ENCODE measurements at regions not wholly inside any gene's neighbourhood (a gene's known extent, or its start where the extent isn't known, plus 50 kb on each side); places are given as distances from the start of the nearest gene placed in this dataset.

DNA sequence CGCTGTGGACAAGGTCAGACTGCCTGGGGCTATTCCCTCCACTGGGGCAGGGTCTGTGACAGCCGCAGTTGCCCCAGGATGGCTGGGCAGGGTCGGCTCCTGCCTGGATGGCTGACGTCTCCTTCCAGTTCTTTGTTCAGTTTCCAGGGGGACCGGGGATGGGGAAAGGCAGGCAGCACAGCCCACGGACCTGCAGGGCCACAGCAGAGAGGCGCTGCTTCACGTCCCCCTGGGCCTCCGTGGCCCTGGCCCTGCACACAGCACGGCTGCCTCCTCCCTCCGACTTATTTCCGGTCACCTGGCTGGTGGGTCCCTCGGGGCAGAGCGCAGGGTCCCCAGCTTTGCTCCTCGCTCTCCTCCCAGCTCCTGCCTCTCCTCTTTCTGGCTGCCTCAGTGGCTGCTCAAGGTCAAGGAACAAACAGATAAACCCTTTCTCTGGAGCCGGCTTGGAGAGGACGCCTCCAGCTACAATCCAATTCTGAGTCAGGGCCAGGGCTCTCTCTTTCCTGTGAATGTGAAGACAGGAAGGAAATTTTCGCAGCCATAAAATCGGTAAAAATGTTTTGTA lies 169.7 kb downstream of the C9orf50 start:
- CTCF ChIA-PET = no interaction called here
- no peaks in the 10 kb centered on the region for H3K9me2 ChIP-seq (replicated peaks; ENCODE audit: low read length)
- no peak overlapping the region for H3K4me3 ChIP-seq (ENCODE audit: low read length)
- no peaks in the 10 kb centered on the region for H3F3A ChIP-seq (ENCODE audit: low read length, unreplicated experiment)
- TF ChIP-seq EZH2 (IDR thresholded peaks at IDR 0.05; ENCODE audit: low read length, unreplicated experiment) (no peak), EZH2phosphoT487 (IDR thresholded peaks at IDR 0.05; ENCODE audit: borderline replicate concordance, low read length) (no peak)
- TF ChIP-seq, protein P1, sequence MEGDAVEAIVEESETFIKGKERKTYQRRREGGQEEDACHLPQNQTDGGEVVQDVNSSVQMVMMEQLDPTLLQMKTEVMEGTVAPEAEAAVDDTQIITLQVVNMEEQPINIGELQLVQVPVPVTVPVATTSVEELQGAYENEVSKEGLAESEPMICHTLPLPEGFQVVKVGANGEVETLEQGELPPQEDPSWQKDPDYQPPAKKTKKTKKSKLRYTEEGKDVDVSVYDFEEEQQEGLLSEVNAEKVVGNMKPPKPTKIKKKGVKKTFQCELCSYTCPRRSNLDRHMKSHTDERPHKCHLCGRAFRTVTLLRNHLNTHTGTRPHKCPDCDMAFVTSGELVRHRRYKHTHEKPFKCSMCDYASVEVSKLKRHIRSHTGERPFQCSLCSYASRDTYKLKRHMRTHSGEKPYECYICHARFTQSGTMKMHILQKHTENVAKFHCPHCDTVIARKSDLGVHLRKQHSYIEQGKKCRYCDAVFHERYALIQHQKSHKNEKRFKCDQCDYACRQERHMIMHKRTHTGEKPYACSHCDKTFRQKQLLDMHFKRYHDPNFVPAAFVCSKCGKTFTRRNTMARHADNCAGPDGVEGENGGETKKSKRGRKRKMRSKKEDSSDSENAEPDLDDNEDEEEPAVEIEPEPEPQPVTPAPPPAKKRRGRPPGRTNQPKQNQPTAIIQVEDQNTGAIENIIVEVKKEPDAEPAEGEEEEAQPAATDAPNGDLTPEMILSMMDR (conservative IDR thresholded peaks at IDR 0.05; ENCODE audit: low read depth, low read length) = no peak
- no peak overlapping the region for H3K27ac ChIP-seq (ENCODE audit: low read length)
- H3K79me2 ChIP-seq (ENCODE audit: low read length) = no peaks in the 10 kb centered on the region
- POLR2A ChIA-PET (ENCODE audit: unreplicated experiment) = no interaction called here
- no peaks in the 10 kb centered on the region for H3K9me3 ChIP-seq (ENCODE audit: low read length)
- H3K9ac ChIP-seq (ENCODE audit: low read length) = no peak overlapping the region
- no peak overlapping the region for H3K4me2 ChIP-seq (ENCODE audit: low read length)
- no TSS peak for BruUV-seq (replicated peaks)
- no peak for ATAC-seq
- no peaks in the 10 kb centered on the region for H3K36me3 ChIP-seq (ENCODE audit: low read depth, low read length)
- no peak overlapping the region for H2AFZ ChIP-seq (ENCODE audit: low read length)
- no peaks in the 10 kb centered on the region for H3K4me1 ChIP-seq (ENCODE audit: insufficient read depth, low read length)
- no peaks in the 10 kb centered on the region for H3K27me3 ChIP-seq (ENCODE audit: low read length)
- intact Hi-C loops (cut with micrococcal nuclease) = no loop called here
- H4K20me1 ChIP-seq (ENCODE audit: low read length) = no peaks in the 10 kb centered on the region
- DNase-seq = no peak

DNA sequence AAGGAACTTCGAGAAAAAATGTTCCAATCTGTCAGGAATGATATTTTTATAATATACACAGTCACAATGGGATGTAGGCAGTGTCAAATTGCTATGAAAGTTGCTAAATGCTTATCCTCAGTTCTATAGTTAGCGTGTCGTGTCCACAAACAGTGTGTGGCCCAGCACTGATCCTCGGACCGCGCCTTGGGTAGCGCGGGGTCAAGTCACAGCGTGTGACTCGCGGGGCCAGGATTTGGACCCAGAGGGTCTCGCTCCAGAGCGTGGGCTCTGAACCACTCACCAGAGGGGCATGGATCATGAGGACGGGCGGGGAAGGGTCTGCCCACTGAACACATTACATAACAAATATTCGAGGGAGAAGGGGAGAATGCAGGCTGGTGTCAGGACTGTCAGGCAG lies 171.8 kb downstream of the C9orf50 start:
- Histone ChIP-seq H3K9me3 (ENCODE audit: low read length) (no peaks in the 10 kb centered on the region), H3K36me3 (ENCODE audit: low read depth, low read length) (no peaks in the 10 kb centered on the region), H3K27me3 (ENCODE audit: low read length) (no peaks in the 10 kb centered on the region), H2AFZ (ENCODE audit: low read length) (no peak overlapping the region), H3K4me2 (ENCODE audit: low read length) (no peak overlapping the region), H3K9me2 (replicated peaks; ENCODE audit: low read length) (no peaks in the 10 kb centered on the region), H4K20me1 (ENCODE audit: low read length) (no peaks in the 10 kb centered on the region), H3K9ac (ENCODE audit: low read length) (no peak overlapping the region), H3K4me3 (ENCODE audit: low read length) (no peak overlapping the region), H3K79me2 (ENCODE audit: low read length) (no peaks in the 10 kb centered on the region), H3K4me1 (ENCODE audit: insufficient read depth, low read length) (no peaks in the 10 kb centered on the region), H3K27ac (ENCODE audit: low read length) (no peak overlapping the region), H3F3A (ENCODE audit: low read length, unreplicated experiment) (no peaks in the 10 kb centered on the region)
- CTCF ChIA-PET = no interaction called here
- intact Hi-C loops (cut with micrococcal nuclease) = no loop called here
- ATAC-seq = no peak
- no peak for DNase-seq
- POLR2A ChIA-PET (ENCODE audit: unreplicated experiment) = no interaction called here
- TF ChIP-seq EZH2phosphoT487 (IDR thresholded peaks at IDR 0.05; ENCODE audit: borderline replicate concordance, low read length) (no peak), EZH2 (IDR thresholded peaks at IDR 0.05; ENCODE audit: low read length, unreplicated experiment) (no peak)
- TF ChIP-seq, protein P1 (conservative IDR thresholded peaks at IDR 0.05; ENCODE audit: low read depth, low read length) = no peak
- BruUV-seq (replicated peaks) = no TSS peak

DNA sequence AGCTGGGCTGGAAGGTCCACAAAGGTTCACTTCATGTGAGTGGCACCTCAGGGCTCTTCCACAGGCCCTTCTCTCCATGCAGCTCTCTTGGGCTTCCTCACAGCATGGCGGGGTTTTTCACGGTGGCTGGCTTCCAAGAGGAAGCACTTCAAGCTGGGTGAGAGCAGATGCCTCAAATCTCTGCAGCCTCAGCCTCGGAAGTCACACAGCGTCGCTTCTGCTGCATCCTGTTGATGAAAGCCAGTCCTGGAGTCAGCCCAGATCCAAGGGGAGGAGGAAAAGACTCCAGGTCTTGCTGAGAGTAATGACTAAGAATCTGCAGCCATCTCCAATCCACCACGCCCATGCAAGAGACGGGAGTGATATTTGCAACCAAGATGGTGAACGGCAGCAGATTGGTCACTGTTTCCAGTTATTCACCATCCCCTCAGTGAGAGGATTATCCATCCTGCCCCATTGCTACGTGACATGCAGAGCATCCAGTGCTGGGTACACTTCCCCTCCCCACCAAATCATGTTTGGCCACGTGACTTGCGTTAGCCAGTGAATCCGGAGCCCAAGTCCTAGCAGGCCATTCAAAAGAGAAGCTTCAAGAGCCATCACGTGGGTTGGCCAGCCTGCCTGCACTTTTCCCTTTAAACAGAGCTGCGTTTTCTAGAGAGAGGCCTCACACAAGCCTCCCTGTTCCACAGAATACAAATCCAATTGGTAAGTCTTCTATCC lies 173.9 kb downstream of the C9orf50 start:
- Histone ChIP-seq H3K79me2 (ENCODE audit: low read length) (no peaks in the 10 kb centered on the region), H3K27ac (ENCODE audit: low read length) (no peak overlapping the region), H4K20me1 (ENCODE audit: low read length) (no peaks in the 10 kb centered on the region), H3K4me3 (ENCODE audit: low read length) (no peak overlapping the region), H3K27me3 (ENCODE audit: low read length) (no peaks in the 10 kb centered on the region), H3F3A (ENCODE audit: low read length, unreplicated experiment) (no peaks in the 10 kb centered on the region), H3K9me2 (replicated peaks; ENCODE audit: low read length) (no peaks in the 10 kb centered on the region), H3K9ac (ENCODE audit: low read length) (no peak overlapping the region), H2AFZ (ENCODE audit: low read length) (no peak overlapping the region), H3K4me2 (ENCODE audit: low read length) (no peak overlapping the region), H3K9me3 (ENCODE audit: low read length) (no peaks in the 10 kb centered on the region), H3K4me1 (ENCODE audit: insufficient read depth, low read length) (no peaks in the 10 kb centered on the region), H3K36me3 (ENCODE audit: low read depth, low read length) (no peaks in the 10 kb centered on the region)
- ATAC-seq (no peak), DNase-seq (no peak)
- CTCF ChIA-PET = no interaction called here
- BruUV-seq (replicated peaks) = no TSS peak
- TF ChIP-seq EZH2phosphoT487 (IDR thresholded peaks at IDR 0.05; ENCODE audit: borderline replicate concordance, low read length) (no peak), EZH2 (IDR thresholded peaks at IDR 0.05; ENCODE audit: low read length, unreplicated experiment) (no peak)
- TF ChIP-seq, protein P1 (conservative IDR thresholded peaks at IDR 0.05; ENCODE audit: low read depth, low read length) = no peak
- POLR2A ChIA-PET (ENCODE audit: unreplicated experiment) = no interaction called here
- intact Hi-C loops (cut with micrococcal nuclease) = no loop called here

Measured in PC-3 (cell line).